Common myeloid progenitor, CD34-positive (primary cell): ENCODE measurements at regions not wholly inside any gene's neighbourhood (a gene's known extent, or its start where the extent isn't known, plus 50 kb on each side); places are given as distances from the start of the nearest gene placed in this dataset.
"Not testable (repeated sequence)": the region's sequence is repeated elsewhere in the genome, so short reads cannot be mapped to it uniquely, and the experiment has no call there.

ENCODE experiments used
- CTCF ChIA-PET: fragments of 350-600 bp; sonication (Branson Sonifier 250); formaldehyde crosslinking; loops from one replicate; lab custom pipeline; 2021; ENCODE audit warnings: antibody characterized with exemption; lab: Charles Lee
- POLR2A ChIA-PET: fragments of 350-600 bp; sonication (Branson Sonifier 250); formaldehyde crosslinking; loops from one replicate; lab custom pipeline; 2021; ENCODE audit warnings: antibody characterized with exemption; lab: Charles Lee
- DNase-seq, 3 donors: peaks; one replicate each; pipeline versions ENCODE4 v3.0.0 to v3.0.0-alpha.2; 2013
- H3K27ac ChIP-seq, 2 experiments: 1 replicate in 1 of 2; 2 replicates in 1 of 2; pipeline ENCODE4 v1.7.0; 2013; ENCODE audit warnings: inconsistent platforms in 2 of 2, low read length in 2 of 2, mild to moderate bottlenecking in 2 of 2, low read depth in 1 of 2, moderate library complexity in 1 of 2; ENCODE audit not compliant: severe bottlenecking in 2 of 2, insufficient read depth in 1 of 2, poor library complexity in 1 of 2
- H3K27me3 ChIP-seq, 5 experiments: replicated peaks in 2 of 5; 1 replicate in 3 of 5; 2 replicates in 2 of 5; pipeline versions ENCODE4 v1.6.1 to v1.7.0; 2013; ENCODE audit warnings: low read length in 4 of 5, mild to moderate bottlenecking in 2 of 5, moderate library complexity in 2 of 5, inconsistent platforms in 1 of 5; ENCODE audit not compliant: insufficient read depth in 5 of 5, control insufficient read depth in 4 of 5
- H3K36me3 ChIP-seq, 4 experiments: 1 replicate in 2 of 4; 2 replicates in 2 of 4; pipeline versions ENCODE4 v1.6.1 to v1.7.0; 2013; ENCODE audit warnings: low read length in 3 of 4, control low read depth in 1 of 4, mild to moderate bottlenecking in 1 of 4; ENCODE audit not compliant: control insufficient read depth in 4 of 4, insufficient read depth in 4 of 4
- H3K4me1 ChIP-seq, 4 experiments: 1 replicate in 3 of 4; 2 replicates in 1 of 4; pipeline versions ENCODE4 v1.6.1 to v1.7.1; 2013; ENCODE audit warnings: low read length in 3 of 4, mild to moderate bottlenecking in 3 of 4, control low read depth in 1 of 4, inconsistent platforms in 1 of 4, moderate library complexity in 1 of 4; ENCODE audit not compliant: control insufficient read depth in 4 of 4, insufficient read depth in 4 of 4; ENCODE audit errors: control extremely low read depth in 1 of 4
- H3K4me3 ChIP-seq, 7 experiments: 1 replicate in 4 of 7; 2 replicates in 3 of 7; pipeline versions ENCODE4 v1.5.1 to v1.7.0; 2013; ENCODE audit warnings: mild to moderate bottlenecking in 7 of 7, low read length in 6 of 7, moderate library complexity in 6 of 7, inconsistent platforms in 2 of 7, low read depth in 2 of 7, control low read depth in 1 of 7; ENCODE audit not compliant: insufficient read depth in 4 of 7, control insufficient read depth in 1 of 7; ENCODE audit errors: extremely low read depth in 1 of 7
- H3K9me3 ChIP-seq, 5 experiments: 1 replicate in 4 of 5; 2 replicates in 1 of 5; pipeline versions ENCODE4 v1.6.1 to v1.7.1; 2013; ENCODE audit warnings: low read length in 4 of 5, mild to moderate bottlenecking in 2 of 5, inconsistent platforms in 1 of 5, low read depth in 1 of 5, moderate library complexity in 1 of 5; ENCODE audit not compliant: control insufficient read depth in 4 of 5, insufficient read depth in 2 of 5; ENCODE audit errors: control extremely low read depth in 1 of 5
- WGBS: methylation state at CpG from one replicate; pipeline ENCODE4 v1.1.5; 2013; ENCODE audit not compliant: insufficient coverage; 5-methylcytosine and 5-hydroxymethylcytosine counted together

DNA sequence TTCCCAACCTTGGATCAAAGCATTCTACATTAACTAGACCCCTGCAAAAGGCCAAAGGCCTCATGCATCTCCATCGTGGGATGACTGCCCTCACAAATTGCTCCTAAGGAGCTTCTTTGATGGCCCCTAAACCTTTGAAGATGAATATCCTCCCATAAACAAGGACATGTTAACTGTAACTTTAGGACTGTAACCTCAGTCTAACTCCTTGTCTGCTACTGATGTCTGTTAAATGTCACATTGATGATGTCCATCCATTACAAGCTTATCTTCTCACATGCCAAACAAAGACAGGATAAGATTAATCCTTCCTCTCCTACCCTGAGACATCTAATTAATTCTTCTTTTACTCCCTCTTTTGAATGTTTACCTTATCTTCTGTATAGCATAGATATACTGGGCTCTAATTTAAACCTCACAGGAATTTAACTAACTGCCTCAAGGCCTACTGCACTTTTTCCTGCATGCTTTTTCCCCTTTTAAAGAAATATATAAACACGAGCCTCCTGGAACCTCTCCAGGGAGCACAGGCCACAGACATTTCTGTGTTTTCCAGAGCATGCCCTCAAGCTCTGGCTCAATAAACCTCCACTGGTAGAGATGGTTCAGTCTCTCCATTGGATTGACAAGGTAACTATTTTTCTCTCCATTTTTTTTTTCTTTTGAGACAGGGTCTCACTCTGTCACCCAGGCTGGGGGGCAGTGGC, 90.6 kb upstream of the SLC25A48 start:
- Histone ChIP-seq H3K9me3 (peaks cover 0 to 7% (median 0%) of the 10 kb centered on the region in 5 experiments), H3K27ac (no peak overlapping the region), H3K27me3 (no peaks in the 10 kb centered on the region), H3K4me1 (no peaks in the 10 kb centered on the region), H3K36me3 (no peaks in the 10 kb centered on the region), H3K4me3 (no peak overlapping the region)
- no peak for DNase-seq
- 75% methylated on average over 2 of the region's 2 CpGs for WGBS
- CTCF ChIA-PET: no interaction called here
- POLR2A ChIA-PET: no interaction called here

- DNase-seq: no peak
- WGBS: 99% methylated on average over 5 of the region's 6 CpGs
- H3K27ac ChIP-seq: no peak overlapping the region
- H3K36me3 ChIP-seq: no peaks in the 10 kb centered on the region
- POLR2A ChIA-PET: no interaction called here
- peaks cover 0 to under 1% (median 0%) of the 10 kb centered on the region in 5 experiments for H3K27me3 ChIP-seq
- H3K4me3 ChIP-seq: no peak overlapping the region
- no peaks in the 10 kb centered on the region for H3K4me1 ChIP-seq
- CTCF ChIA-PET: no interaction called here
- peaks cover 0 to 7% (median 0%) of the 10 kb centered on the region in 5 experiments for H3K9me3 ChIP-seq
These were observed 91.3 kb upstream of the SLC25A48 start for GRCh38 chr5:135743181-135743580.

GRCh38 chr5:135742240-135742639, 92.2 kb upstream of the SLC25A48 start:
- DNase-seq, CTCF ChIA-PET, H3K27me3 ChIP-seq, H3K27ac ChIP-seq, POLR2A ChIA-PET, H3K36me3 ChIP-seq, H3K4me3 ChIP-seq, H3K4me1 ChIP-seq, H3K9me3 ChIP-seq: not testable (repeated sequence)
- WGBS: 94% methylated on average over 5 of the region's 5 CpGs

- Histone ChIP-seq H3K27ac (no peak overlapping the region), H3K27me3 (peaks cover 0 to 3% (median 0%) of the 10 kb centered on the region in 5 experiments), H3K9me3 (peaks cover 0 to 7% (median 0%) of the 10 kb centered on the region in 5 experiments), H3K4me1 (no peaks in the 10 kb centered on the region), H3K4me3 (no peak overlapping the region), H3K36me3 (no peaks in the 10 kb centered on the region)
- CTCF ChIA-PET: interaction anchor here (1.4 to 1.8 kb wide), 2 partner anchors 16 to 87 kb away, joined by 3 to 6 read pairs; no protein-coding TSS in a partner anchor
- WGBS: 100% methylated on average over 2 of the region's 2 CpGs
- POLR2A ChIA-PET: no interaction called here
- DNase-seq: peak in 2 of 3 donors; percentile 14 to 22
These were observed 93.4 kb upstream of the SLC25A48 start for GRCh38 chr5:135741040-135741439.

GRCh38 chr5:135740475-135740874, 94.0 kb upstream of the SLC25A48 start:
- Histone ChIP-seq H3K4me1 (no peaks in the 10 kb centered on the region), H3K36me3 (no peaks in the 10 kb centered on the region), H3K4me3 (no peak overlapping the region), H3K27me3 (peaks cover 0 to 3% (median 0%) of the 10 kb centered on the region in 5 experiments), H3K27ac (no peak overlapping the region), H3K9me3 (peaks cover 0 to 5% (median 0%) of the 10 kb centered on the region in 5 experiments)
- WGBS: 83% methylated on average over 1 of the region's 2 CpGs
- ChIA-PET CTCF (interaction anchor here (1.3 to 1.8 kb wide), 3 partner anchors 16 to 278 kb away, joined by 3 to 6 read pairs (median 3); no protein-coding TSS in a partner anchor), POLR2A (no interaction called here)
- DNase-seq: no peak

- ChIA-PET CTCF (interaction anchor here (1.3 to 1.8 kb wide), 2 partner anchors 15 to 277 kb away, joined by 3 to 6 read pairs; no protein-coding TSS in a partner anchor), POLR2A (no interaction called here)
- no peak for DNase-seq
- Histone ChIP-seq H3K4me3 (no peak overlapping the region), H3K9me3 (no peaks in the 10 kb centered on the region), H3K27me3 (peaks cover 0 to 3% (median 0%) of the 10 kb centered on the region in 5 experiments), H3K4me1 (no peaks in the 10 kb centered on the region), H3K27ac (no peak overlapping the region), H3K36me3 (no peaks in the 10 kb centered on the region)
- 83% methylated on average over 3 of the region's 3 CpGs for WGBS
These were observed 95.0 kb upstream of the SLC25A48 start for GRCh38 chr5:135739383-135739981.

DNA sequence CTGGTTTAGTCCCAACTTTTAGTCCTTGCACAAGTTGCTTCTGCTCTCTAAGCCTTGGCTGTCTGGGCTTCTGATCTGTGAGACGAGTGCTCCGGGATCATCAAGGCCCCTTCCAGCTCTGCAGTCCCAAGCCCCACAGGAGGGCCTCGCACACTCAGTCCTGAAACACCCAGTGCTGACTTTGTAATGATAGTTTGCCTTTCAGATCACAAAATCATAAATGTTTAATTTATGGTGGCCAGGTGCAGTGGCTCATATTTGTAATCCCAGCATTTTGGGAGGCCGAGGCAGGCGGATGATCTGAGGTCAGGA, 95.9 kb upstream of the SLC25A48 start:
- no peaks in the 10 kb centered on the region for H3K9me3 ChIP-seq
- H3K36me3 ChIP-seq: no peaks in the 10 kb centered on the region
- H3K4me1 ChIP-seq: no peaks in the 10 kb centered on the region
- H3K27ac ChIP-seq: no peak overlapping the region
- CTCF ChIA-PET: no interaction called here
- POLR2A ChIA-PET: no interaction called here
- no peak for DNase-seq
- H3K4me3 ChIP-seq: no peak overlapping the region
- H3K27me3 ChIP-seq: peaks cover 0 to 3% (median 0%) of the 10 kb centered on the region in 5 experiments
- WGBS: no CpG with 5 or more reads among the region's 5 CpGs
